Suprapubic skin (tissue), 4 donors: ENCODE measurements at regions not wholly inside any gene's neighbourhood (a gene's known extent, or its start where the extent isn't known, plus 50 kb on each side); places are given as distances from the start of the nearest gene placed in this dataset.

ENCODE experiments used
- EP300 ChIP-seq: sonication (generic); formaldehyde crosslinking; IDR thresholded peaks from one replicate; pipeline ENCODE4 v1.6.1; 2017; ENCODE audit warnings: antibody characterized with exemption
- POLR2AphosphoS5 ChIP-seq, 3 donors: sonication (generic); formaldehyde crosslinking; IDR thresholded peaks; one replicate each; pipeline ENCODE4 v1.6.1; 2017; ENCODE audit warnings: antibody characterized with exemption in 3 of 3
- TF ChIP-seq, protein P1 (sequence below), 2 donors: fragments of 200-600 bp in 1 of 2; fragments of 450-650 bp in 1 of 2; sonication (generic) in 1 of 2; IDR thresholded peaks; one replicate each; pipeline ENCODE4 v1.5.1; 2016 to 2019; ENCODE audit warnings: antibody characterized with exemption in 2 of 2, mild to moderate bottlenecking in 1 of 2, moderate library complexity in 1 of 2

DNA sequence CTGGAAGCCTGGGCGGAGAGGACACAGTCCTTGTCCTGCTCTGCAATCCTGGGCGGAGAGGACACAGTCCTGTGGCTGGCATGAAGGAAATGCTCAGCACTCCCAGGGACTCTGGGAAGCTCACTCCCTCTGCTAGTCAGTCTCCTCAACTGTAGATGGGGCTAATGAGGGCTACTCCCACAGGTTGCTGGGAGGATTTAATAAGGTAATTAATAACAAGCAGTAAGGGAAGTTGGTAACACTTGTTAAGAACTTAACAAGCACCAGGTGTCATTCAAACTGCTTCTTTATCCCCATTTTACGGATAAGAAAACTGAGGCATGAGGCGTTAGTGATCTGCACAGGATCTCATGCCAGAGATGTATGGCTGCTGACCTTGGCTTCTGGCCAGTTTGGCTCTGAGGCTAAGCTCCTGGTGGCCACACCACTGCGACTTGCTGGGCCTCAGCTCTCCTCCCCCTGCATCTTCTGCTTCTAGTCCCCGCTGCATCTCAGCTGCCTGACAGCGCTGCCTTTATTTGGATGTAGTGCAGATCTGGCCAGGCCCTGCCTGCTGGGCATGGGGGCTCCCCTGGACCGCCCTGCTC, 54.1 kb upstream of the BEGAIN start:
- TF ChIP-seq, protein P1, sequence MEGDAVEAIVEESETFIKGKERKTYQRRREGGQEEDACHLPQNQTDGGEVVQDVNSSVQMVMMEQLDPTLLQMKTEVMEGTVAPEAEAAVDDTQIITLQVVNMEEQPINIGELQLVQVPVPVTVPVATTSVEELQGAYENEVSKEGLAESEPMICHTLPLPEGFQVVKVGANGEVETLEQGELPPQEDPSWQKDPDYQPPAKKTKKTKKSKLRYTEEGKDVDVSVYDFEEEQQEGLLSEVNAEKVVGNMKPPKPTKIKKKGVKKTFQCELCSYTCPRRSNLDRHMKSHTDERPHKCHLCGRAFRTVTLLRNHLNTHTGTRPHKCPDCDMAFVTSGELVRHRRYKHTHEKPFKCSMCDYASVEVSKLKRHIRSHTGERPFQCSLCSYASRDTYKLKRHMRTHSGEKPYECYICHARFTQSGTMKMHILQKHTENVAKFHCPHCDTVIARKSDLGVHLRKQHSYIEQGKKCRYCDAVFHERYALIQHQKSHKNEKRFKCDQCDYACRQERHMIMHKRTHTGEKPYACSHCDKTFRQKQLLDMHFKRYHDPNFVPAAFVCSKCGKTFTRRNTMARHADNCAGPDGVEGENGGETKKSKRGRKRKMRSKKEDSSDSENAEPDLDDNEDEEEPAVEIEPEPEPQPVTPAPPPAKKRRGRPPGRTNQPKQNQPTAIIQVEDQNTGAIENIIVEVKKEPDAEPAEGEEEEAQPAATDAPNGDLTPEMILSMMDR (IDR thresholded peaks at IDR 0.05): no peak
- TF ChIP-seq POLR2AphosphoS5 (IDR thresholded peaks at IDR 0.05) (no peak), EP300 (no peak)
